NT2/D1 (cell line): ENCODE measurements at regions not wholly inside any gene's neighbourhood (a gene's known extent, or its start where the extent isn't known, plus 50 kb on each side); places are given as distances from the start of the nearest gene placed in this dataset.

Experiments
- DNase-seq: peaks from one replicate; pipeline ENCODE4 v3.0.0-alpha.2; 2011; ENCODE audit warnings: low read depth, low spot score
- H3K27me3 ChIP-seq: 2 replicates; pipeline ENCODE4 v1.6.0; 2011; ENCODE audit warnings: mild to moderate bottlenecking; ENCODE audit not compliant: insufficient read length, insufficient read depth
- H3K36me3 ChIP-seq: 2 replicates; pipeline ENCODE4 v1.6.1; 2011; ENCODE audit warnings: mild to moderate bottlenecking, low read length, mixed read lengths; ENCODE audit not compliant: insufficient read depth, insufficient read length
- H3K4me1 ChIP-seq: 2 replicates; pipeline ENCODE4 v1.5.1; 2011; ENCODE audit not compliant: insufficient read depth, insufficient read length
- H3K4me3 ChIP-seq: 2 replicates; pipeline ENCODE4 v1.5.1; 2011; ENCODE audit warnings: low read depth; ENCODE audit not compliant: insufficient read length
- H3K9ac ChIP-seq: 2 replicates; pipeline ENCODE4 v1.6.0; 2011; ENCODE audit warnings: low read depth; ENCODE audit not compliant: insufficient read length
- H3K9me3 ChIP-seq: 2 replicates; pipeline ENCODE4 v1.5.1; 2011; ENCODE audit warnings: mild to moderate bottlenecking, low read length; ENCODE audit not compliant: insufficient read depth
- SUZ12 ChIP-seq: IDR thresholded peaks from 2 replicates; pipeline ENCODE4 v1.6.1; 2011; ENCODE audit not compliant: insufficient read length, insufficient read depth; ENCODE audit errors: extremely low read depth
- YY1 ChIP-seq: IDR thresholded peaks from 2 replicates; pipeline ENCODE4 v1.6.1; 2011; ENCODE audit not compliant: insufficient read length, insufficient read depth
- ZNF274 ChIP-seq: IDR thresholded peaks from 2 replicates; pipeline ENCODE4 v1.6.1; 2011; ENCODE audit warnings: mild to moderate bottlenecking, low read depth, low read length

DNA sequence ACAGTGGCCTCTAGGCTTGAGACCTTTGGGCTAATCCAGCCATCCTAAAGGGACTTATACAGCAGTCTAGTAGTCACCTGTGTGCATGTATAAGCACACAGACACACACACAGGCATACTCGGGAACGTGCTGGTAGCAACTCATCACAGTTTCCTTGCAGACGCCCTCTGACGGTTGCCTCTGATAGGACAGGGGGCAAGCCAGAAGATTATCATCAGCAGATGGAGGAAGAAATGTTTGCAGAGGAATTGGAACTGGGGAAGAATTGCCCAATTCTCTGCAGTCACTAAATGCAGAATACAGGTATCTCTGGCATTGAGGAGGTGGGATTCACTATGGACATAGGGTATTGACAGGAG lies 222.2 kb downstream of the C1orf94 start:
- Histone ChIP-seq H3K9me3 (peaks cover 5% of the 10 kb centered on the region), H3K4me1 (no peaks in the 10 kb centered on the region), H3K27me3 (no peaks in the 10 kb centered on the region), H3K4me3 (no peak overlapping the region), H3K9ac (no peak overlapping the region), H3K36me3 (no peaks in the 10 kb centered on the region)
- TF ChIP-seq ZNF274: no peak
- TF ChIP-seq YY1: no peak
- no peak for TF ChIP-seq SUZ12
- no peak for DNase-seq

DNA sequence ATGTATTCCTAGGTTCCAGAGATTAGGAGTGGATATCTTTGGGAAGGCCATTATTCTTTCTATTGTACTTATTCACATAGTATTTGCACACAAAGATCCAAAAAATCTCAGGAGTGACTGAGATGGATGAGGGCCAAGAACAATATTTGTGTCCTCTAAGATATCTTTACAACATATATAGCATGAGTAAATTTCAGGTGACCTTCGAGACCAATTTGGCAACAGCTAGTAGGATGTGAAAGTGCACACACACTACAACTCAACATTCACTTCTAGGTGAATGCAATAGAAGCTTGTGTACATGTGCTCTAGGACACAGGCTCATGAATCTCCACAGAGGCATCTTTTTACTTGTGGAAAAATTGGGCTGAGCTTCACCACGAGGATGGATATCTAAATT lies 224.0 kb downstream of the C1orf94 start:
- DNase-seq: no peak
- TF ChIP-seq SUZ12 (no peak), YY1 (no peak), ZNF274 (no peak)
- Histone ChIP-seq H3K4me3 (no peak overlapping the region), H3K9ac (no peak overlapping the region), H3K9me3 (peaks cover 9% of the 10 kb centered on the region; the same call in 1 of the 2 replicates), H3K27me3 (no peaks in the 10 kb centered on the region), H3K4me1 (no peaks in the 10 kb centered on the region), H3K36me3 (no peaks in the 10 kb centered on the region)

DNA sequence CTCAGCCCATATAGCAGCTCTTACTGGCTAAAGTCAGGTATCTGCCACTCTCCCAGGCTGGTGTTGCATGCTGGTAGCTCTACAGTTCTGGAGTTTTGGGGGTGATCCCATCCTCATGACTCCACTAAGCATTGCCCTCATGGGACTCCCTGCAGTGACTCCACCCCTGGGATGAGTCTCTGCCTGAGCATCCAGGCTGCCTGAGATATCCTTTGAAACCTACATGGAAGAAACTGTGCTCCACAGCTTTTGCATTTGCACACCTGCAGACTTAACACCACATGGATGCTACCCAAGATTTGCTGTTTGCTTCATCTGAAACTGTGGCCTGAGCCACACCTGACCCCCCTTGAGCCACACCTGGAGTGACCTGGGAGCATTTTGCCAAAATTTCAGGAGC lies 226.4 kb downstream of the C1orf94 start:
- TF ChIP-seq YY1 (no peak), ZNF274 (no peak), SUZ12 (no peak)
- no peaks in the 10 kb centered on the region for H3K4me1 ChIP-seq
- no peaks in the 10 kb centered on the region for H3K36me3 ChIP-seq
- no peaks in the 10 kb centered on the region for H3K27me3 ChIP-seq
- no peak overlapping the region for H3K4me3 ChIP-seq
- DNase-seq: no peak
- no peak overlapping the region for H3K9ac ChIP-seq
- peaks cover 9% of the 10 kb centered on the region; the same call in 1 of the 2 replicates for H3K9me3 ChIP-seq

DNA sequence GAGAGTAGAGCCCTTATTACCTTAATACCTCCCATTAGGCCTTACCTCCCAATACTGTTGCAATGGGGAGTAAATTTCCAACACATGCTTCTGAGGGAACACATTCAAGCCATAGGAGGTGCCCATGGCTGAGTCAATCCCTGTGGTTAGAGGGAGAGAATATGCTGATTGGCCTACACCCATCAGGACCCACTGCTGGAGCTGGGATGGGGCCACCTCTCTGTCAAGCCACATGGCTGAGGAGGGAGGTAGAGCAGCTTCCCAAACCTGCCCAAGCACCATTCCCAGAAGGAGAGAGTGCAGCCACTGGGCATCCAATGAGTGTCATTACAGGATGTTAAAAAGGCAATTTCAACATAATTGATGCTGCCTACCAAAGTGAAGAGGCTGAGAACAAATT lies 228.1 kb downstream of the C1orf94 start:
- H3K9ac ChIP-seq: no peak overlapping the region
- H3K9me3 ChIP-seq: peaks cover 9% of the 10 kb centered on the region; the same call in 1 of the 2 replicates
- no peaks in the 10 kb centered on the region for H3K4me1 ChIP-seq
- no peak overlapping the region for H3K4me3 ChIP-seq
- no peaks in the 10 kb centered on the region for H3K36me3 ChIP-seq
- TF ChIP-seq ZNF274 (no peak), SUZ12 (no peak), YY1 (no peak)
- H3K27me3 ChIP-seq: no peaks in the 10 kb centered on the region
- DNase-seq: no peak

DNA sequence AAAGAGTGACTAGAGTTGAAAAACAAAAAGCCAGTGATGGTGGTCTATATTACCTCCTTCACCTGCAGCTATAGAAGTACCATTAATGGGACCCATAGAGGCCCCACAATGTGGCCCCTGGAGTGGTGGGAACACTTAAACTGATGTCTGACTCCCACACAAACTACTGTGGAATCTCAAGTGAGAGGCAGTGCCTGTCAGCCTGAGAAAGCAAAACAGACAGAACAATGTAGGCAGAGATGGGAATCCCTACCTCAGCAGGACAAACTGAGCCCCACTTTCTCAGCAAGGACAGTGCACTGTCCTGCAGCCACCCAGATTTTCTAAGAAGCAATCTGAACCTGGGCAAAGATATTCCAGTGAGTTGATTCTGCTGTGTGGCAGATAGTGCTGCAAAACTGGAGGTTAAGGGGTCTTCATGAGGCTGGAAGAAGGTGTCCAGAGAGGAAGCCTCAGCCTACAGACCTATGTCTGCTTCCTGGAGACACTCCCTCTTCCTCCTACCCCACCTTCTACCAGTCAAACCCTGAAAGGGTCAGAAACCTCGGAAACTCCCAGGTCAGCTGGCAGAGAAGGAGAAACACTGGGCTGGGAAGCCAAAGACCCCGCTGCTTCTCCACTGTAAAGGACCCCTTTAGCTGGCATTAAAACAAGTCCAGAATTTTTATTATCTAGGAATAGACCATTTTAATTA lies 228.7 kb downstream of the C1orf94 start:
- Histone ChIP-seq H3K4me1 (no peaks in the 10 kb centered on the region), H3K27me3 (no peaks in the 10 kb centered on the region), H3K9me3 (peaks cover 9% of the 10 kb centered on the region; the same call in 1 of the 2 replicates), H3K4me3 (no peak overlapping the region), H3K9ac (no peak overlapping the region), H3K36me3 (no peaks in the 10 kb centered on the region)
- TF ChIP-seq SUZ12: no peak
- no peak for TF ChIP-seq ZNF274
- TF ChIP-seq YY1: no peak
- no peak for DNase-seq

DNA sequence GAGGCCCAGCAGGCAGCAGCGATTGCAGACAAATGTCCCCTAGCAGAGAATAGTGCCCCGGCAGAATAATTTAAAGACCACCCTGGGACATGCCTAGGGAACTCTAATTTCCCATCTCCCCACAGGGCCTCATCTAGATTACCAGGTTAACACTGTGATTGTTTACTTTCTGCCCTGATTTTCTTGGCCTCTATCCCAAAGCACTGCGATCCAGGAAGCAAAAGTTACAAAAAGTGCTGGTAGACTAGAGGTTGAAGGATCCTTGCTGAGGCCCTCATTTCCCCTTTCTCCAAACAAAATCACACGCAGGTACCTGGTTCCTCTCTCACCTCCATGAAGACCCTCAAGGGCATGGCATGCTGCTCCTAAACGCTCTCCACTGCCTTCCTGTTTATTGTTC lies 229.7 kb downstream of the C1orf94 start:
- Histone ChIP-seq H3K9ac (no peak overlapping the region), H3K4me3 (no peak overlapping the region), H3K4me1 (no peaks in the 10 kb centered on the region), H3K36me3 (no peaks in the 10 kb centered on the region), H3K27me3 (no peaks in the 10 kb centered on the region), H3K9me3 (peaks cover 9% of the 10 kb centered on the region; the same call in 1 of the 2 replicates)
- TF ChIP-seq ZNF274 (no peak), SUZ12 (no peak), YY1 (no peak)
- no peak for DNase-seq

DNA sequence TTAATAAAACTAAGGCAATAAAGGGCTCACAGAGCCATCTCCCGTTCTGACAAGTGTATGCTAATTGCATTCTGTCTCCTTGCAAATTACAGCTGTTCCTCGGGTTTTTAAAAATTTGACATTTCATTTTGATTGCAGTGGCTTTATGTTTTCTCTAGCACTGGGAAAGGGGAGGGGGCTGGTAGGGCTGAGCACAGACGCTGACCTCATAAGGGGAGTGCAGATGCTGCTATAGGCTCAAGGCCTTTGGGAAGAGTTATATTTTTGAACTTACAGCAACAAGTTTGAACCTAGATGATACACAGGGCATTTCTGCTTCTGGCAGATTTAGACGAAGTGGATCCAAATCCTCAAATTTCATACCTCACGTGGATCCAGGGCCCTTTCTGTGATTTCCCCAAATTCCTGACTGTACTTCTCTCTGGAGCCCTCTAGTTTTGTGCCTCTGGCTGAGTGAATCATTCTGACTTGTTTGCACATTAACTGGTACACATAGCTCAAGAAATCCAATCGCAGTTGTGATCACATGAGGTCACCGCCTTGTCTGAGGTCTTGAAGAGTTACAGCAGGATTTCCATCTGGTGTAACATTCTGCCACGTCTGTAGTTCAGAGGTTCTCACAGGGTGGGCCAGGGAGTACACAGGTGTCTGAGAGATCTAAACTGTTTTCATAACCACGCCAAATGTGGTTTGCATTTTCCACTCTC lies 230.3 kb downstream of the C1orf94 start:
- H3K9me3 ChIP-seq: peaks cover 9% of the 10 kb centered on the region; the same call in 1 of the 2 replicates
- no peak for DNase-seq
- no peaks in the 10 kb centered on the region for H3K4me1 ChIP-seq
- H3K36me3 ChIP-seq: no peaks in the 10 kb centered on the region
- no peaks in the 10 kb centered on the region for H3K27me3 ChIP-seq
- TF ChIP-seq ZNF274: no peak
- TF ChIP-seq SUZ12: no peak
- TF ChIP-seq YY1: no peak
- H3K4me3 ChIP-seq: no peak overlapping the region
- no peak overlapping the region for H3K9ac ChIP-seq

DNA sequence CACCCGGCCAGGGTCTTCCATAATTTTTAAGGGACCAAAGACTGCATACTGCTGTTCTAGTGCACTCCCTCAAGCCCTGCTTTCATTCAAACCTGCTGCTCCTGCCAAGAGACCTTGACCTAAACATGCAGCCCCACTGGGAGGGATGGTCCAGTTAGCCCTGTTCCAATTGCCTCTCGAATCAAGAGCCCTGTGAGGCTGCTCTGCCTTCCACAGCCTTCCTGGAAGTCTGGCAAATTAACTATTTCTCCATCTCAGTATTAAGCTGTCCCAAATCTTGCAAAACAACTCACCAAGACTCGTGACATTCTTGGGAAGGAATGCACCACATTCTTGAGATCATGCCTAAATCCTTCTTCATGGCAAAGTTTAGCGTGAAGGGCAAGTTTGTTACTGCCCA lies 231.3 kb downstream of the C1orf94 start:
- H3K4me3 ChIP-seq: no peak overlapping the region
- no peaks in the 10 kb centered on the region for H3K36me3 ChIP-seq
- DNase-seq: no peak
- H3K27me3 ChIP-seq: no peaks in the 10 kb centered on the region
- H3K9me3 ChIP-seq: peaks cover 9% of the 10 kb centered on the region; the same call in 1 of the 2 replicates
- no peak overlapping the region for H3K9ac ChIP-seq
- TF ChIP-seq YY1 (no peak), ZNF274 (no peak), SUZ12 (no peak)
- no peaks in the 10 kb centered on the region for H3K4me1 ChIP-seq
